ENCODE measurements at regions not wholly inside any gene's neighbourhood (a gene's known extent, or its start where the extent isn't known, plus 50 kb on each side); places are given as distances from the start of the nearest gene placed in this dataset.

- no peak overlapping the region for H3K9ac ChIP-seq
- H4K20me1 ChIP-seq, result no peaks in the 10 kb centered on the region
- H3K27me3 ChIP-seq, result no peaks in the 10 kb centered on the region
- no peaks in the 10 kb centered on the region for H3K36me3 ChIP-seq
- H3K27ac ChIP-seq, result no peak overlapping the region
- no peak overlapping the region for H3K4me3 ChIP-seq
- H3K4me1 ChIP-seq, result no peaks in the 10 kb centered on the region
- H3K4me2 ChIP-seq, result no peak overlapping the region
- H3K9me3 ChIP-seq (replicated peaks in 1 of 11), result no peaks in the 10 kb centered on the region
- TF ChIP-seq Cebpa-rat (IDR thresholded peaks at IDR 0.05), result no peak
These were observed 118.3 kb upstream of the DOK6 start for GRCh38 chr18:69282371-69282770.

DNA sequence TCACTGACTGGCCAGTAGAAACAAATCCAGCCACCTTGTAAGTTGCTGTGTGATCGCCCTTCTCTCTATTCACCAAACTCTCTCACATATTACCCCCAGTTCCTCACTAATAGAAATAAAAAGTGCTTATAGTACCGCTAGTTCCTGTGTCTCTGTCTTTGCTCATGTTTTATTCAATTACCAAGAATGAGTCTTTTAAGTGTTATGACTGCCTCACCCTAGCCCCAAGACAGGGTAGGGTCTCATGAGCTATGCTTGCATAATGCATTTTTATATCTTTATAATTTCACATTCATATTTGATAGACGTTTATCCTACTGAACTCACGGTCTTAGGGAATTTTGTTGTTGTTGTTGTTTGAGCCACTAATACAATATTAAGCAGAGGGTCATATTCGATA is 109.6 kb upstream of the DOK6 start:
- Histone ChIP-seq H3K36me3 (no peaks in the 10 kb centered on the region), H3K9ac (no peak overlapping the region), H3K27ac (no peak overlapping the region), H4K20me1 (no peaks in the 10 kb centered on the region), H3K4me2 (no peak overlapping the region), H3K27me3 (no peaks in the 10 kb centered on the region), H3K9me3 (replicated peaks in 1 of 11) (no peaks in the 10 kb centered on the region), H3K4me1 (no peaks in the 10 kb centered on the region), H3K4me3 (no peak overlapping the region)
- TF ChIP-seq Cebpa-rat (IDR thresholded peaks at IDR 0.05), result no peak

GRCh38 chr18:69291755-69292154 is 108.9 kb upstream of the DOK6 start:
- no peak for TF ChIP-seq Cebpa-rat (IDR thresholded peaks at IDR 0.05)
- no peak overlapping the region for H3K9ac ChIP-seq
- no peak overlapping the region for H3K4me2 ChIP-seq
- H3K4me1 ChIP-seq, result peaks cover 0 to 3% (median 0%) of the 10 kb centered on the region in 10 experiments; a peak in 1 of 20 replicates
- no peaks in the 10 kb centered on the region for H3K27me3 ChIP-seq
- no peak overlapping the region for H3K27ac ChIP-seq
- H3K9me3 ChIP-seq (replicated peaks in 1 of 11), result no peaks in the 10 kb centered on the region
- no peaks in the 10 kb centered on the region for H3K36me3 ChIP-seq
- no peaks in the 10 kb centered on the region for H4K20me1 ChIP-seq
- H3K4me3 ChIP-seq, result no peak overlapping the region

- H4K20me1 ChIP-seq, result no peaks in the 10 kb centered on the region
- H3K27ac ChIP-seq, result no peak overlapping the region
- H3K4me3 ChIP-seq, result no peak overlapping the region
- no peak overlapping the region for H3K9ac ChIP-seq
- no peaks in the 10 kb centered on the region for H3K36me3 ChIP-seq
- H3K9me3 ChIP-seq (replicated peaks in 1 of 11), result peaks cover 0 to 5% (median 0%) of the 10 kb centered on the region in 11 experiments; a peak in 2 of 22 replicates
- H3K4me1 ChIP-seq, result peaks cover 0 to 7% (median 0%) of the 10 kb centered on the region in 10 experiments; a peak in 3 of 20 replicates
- no peak overlapping the region for H3K4me2 ChIP-seq
- H3K27me3 ChIP-seq, result no peaks in the 10 kb centered on the region
- no peak for TF ChIP-seq Cebpa-rat (IDR thresholded peaks at IDR 0.05)
These were observed 100.5 kb upstream of the DOK6 start for GRCh38 chr18:69300185-69300584.

GRCh38 chr18:69308619-69309018 is 92.1 kb upstream of the DOK6 start:
- H3K4me1 ChIP-seq, result no peaks in the 10 kb centered on the region
- no peaks in the 10 kb centered on the region for H3K36me3 ChIP-seq
- H3K4me2 ChIP-seq, result no peak overlapping the region
- H3K27me3 ChIP-seq, result no peaks in the 10 kb centered on the region
- H3K9me3 ChIP-seq (replicated peaks in 1 of 11), result 0 out of 22 replicates have a peak, but pooled peaks cover 0 to 4% (median 0%) of the 10 kb centered on the region in 11 experiments
- H3K4me3 ChIP-seq, result no peak overlapping the region
- H4K20me1 ChIP-seq, result no peaks in the 10 kb centered on the region
- no peak for TF ChIP-seq Cebpa-rat (IDR thresholded peaks at IDR 0.05)
- no peak overlapping the region for H3K9ac ChIP-seq
- H3K27ac ChIP-seq, result no peak overlapping the region

GRCh38 chr18:69326094-69326493 is 74.6 kb upstream of the DOK6 start:
- Histone ChIP-seq H3K4me3 (no peak overlapping the region), H3K9me3 (replicated peaks in 1 of 11) (no peaks in the 10 kb centered on the region), H3K27ac (no peak overlapping the region), H3K36me3 (no peaks in the 10 kb centered on the region), H3K27me3 (no peaks in the 10 kb centered on the region), H3K9ac (no peak overlapping the region), H3K4me1 (no peaks in the 10 kb centered on the region), H4K20me1 (no peaks in the 10 kb centered on the region), H3K4me2 (no peak overlapping the region)
- no peak for TF ChIP-seq Cebpa-rat (IDR thresholded peaks at IDR 0.05)

DNA sequence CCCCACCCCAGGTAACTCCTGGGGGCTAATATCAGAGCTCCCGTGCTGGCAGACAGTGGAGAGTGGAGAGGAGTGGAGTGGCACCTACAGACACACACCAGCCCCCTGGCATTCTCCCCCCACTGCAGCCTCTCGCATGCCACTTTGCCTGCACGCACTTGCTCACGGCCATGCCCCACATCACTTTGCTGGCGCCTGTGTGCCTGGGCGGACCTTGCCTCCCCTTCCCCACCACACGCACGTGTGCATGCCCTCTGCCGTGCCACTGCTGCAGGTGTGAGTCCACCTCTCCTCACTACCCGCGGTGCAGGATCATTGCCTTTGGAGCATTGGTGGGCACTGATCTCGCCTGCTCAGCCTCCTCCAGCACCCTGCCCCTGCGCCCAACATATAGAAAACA is 72.6 kb upstream of the DOK6 start:
- no peak for TF ChIP-seq Cebpa-rat (IDR thresholded peaks at IDR 0.05)
- Histone ChIP-seq H3K27ac (no peak overlapping the region), H3K4me1 (no peaks in the 10 kb centered on the region), H3K4me3 (no peak overlapping the region), H3K4me2 (no peak overlapping the region), H3K36me3 (no peaks in the 10 kb centered on the region), H3K9me3 (replicated peaks in 1 of 11) (no peaks in the 10 kb centered on the region), H4K20me1 (no peaks in the 10 kb centered on the region), H3K9ac (no peak overlapping the region), H3K27me3 (no peaks in the 10 kb centered on the region)

GRCh38 chr18:69330385-69331005 is 70.2 kb upstream of the DOK6 start:
- no peak for TF ChIP-seq Cebpa-rat (IDR thresholded peaks at IDR 0.05)
- H3K4me1 ChIP-seq, result no peaks in the 10 kb centered on the region
- H3K27ac ChIP-seq, result no peak overlapping the region
- H3K27me3 ChIP-seq, result no peaks in the 10 kb centered on the region
- no peak overlapping the region for H3K4me3 ChIP-seq
- no peak overlapping the region for H3K9ac ChIP-seq
- H4K20me1 ChIP-seq, result no peaks in the 10 kb centered on the region
- H3K4me2 ChIP-seq, result no peak overlapping the region
- H3K9me3 ChIP-seq (replicated peaks in 1 of 11), result no peaks in the 10 kb centered on the region
- no peaks in the 10 kb centered on the region for H3K36me3 ChIP-seq

DNA sequence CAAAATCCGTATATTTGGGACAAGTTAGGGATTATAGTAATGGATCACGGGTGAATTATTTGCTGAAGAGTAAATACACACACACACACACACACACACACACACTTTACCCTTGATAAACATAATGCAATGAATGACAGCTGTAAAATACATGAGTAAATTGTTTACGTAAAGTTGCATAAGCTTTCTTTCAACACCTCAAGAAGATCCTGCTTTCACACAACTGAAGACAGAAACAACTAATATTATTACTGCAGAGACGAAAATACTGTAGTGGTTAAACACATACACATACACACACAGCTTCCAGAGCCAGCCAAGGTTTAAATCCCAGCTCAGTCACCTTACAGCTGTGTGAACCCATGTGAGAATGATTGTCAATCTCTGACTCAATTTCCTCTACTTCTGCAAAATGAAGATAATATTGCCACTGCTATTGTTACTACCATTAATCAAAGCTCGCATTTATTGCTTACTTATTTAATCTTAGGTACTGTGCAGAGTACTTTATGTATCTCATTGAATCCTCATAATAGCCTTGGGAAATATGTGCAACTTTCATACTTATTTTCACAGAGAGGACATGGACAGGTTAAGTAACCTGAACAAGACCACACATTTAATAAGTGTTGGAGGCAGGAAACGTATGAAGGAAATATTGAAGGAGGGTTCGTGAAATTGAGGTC is 50.6 kb upstream of the DOK6 start:
- H3K36me3 ChIP-seq, result no peaks in the 10 kb centered on the region
- TF ChIP-seq Cebpa-rat (IDR thresholded peaks at IDR 0.05), result no peak
- no peaks in the 10 kb centered on the region for H3K4me1 ChIP-seq
- H3K27ac ChIP-seq, result no peak overlapping the region
- no peak overlapping the region for H3K9ac ChIP-seq
- no peaks in the 10 kb centered on the region for H3K27me3 ChIP-seq
- no peaks in the 10 kb centered on the region for H3K9me3 ChIP-seq (replicated peaks in 1 of 11)
- H4K20me1 ChIP-seq, result no peaks in the 10 kb centered on the region
- H3K4me3 ChIP-seq, result no peak overlapping the region
- no peak overlapping the region for H3K4me2 ChIP-seq
